HG03520 (cell line): ENCODE measurements at regions not wholly inside any gene's neighbourhood (a gene's known extent, or its start where the extent isn't known, plus 50 kb on each side); places are given as distances from the start of the nearest gene placed in this dataset.
"Not testable (repeated sequence)": the region's sequence is repeated elsewhere in the genome, so short reads cannot be mapped to it uniquely, and the experiment has no call there.

Source experiments
- ATAC-seq: cut with Tn5 transposase; IDR thresholded peaks from one replicate; pipeline ENCODE4 v1.9.1; 2021; ENCODE audit warnings: mild to moderate bottlenecking, moderate library complexity; ENCODE audit not compliant: unreplicated experiment

DNA sequence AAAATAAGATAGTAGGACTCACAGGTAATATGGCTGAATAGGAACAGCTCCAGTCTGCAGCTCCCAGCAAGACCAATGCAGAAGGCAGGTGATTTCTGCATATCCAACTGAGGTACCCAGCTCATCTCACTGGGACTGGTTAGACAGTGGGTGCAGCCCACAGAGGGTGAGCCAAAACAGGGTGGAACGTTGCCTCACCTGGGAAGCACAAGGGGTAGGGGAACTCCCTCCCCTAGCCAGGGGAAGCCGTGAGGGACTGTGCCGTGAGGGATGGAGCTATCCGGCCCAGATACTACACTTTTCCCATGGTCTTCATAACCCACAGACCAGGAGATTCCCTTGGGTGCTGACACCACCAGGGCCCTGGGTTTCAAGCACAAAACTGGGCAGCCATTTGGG is 114.8 kb upstream of the GNAI1 start:
- not testable (repeated sequence) for ATAC-seq

- ATAC-seq: peak; percentile 85
These were observed 115.5 kb upstream of the GNAI1 start for GRCh38 chr7:80018941-80019808.

DNA sequence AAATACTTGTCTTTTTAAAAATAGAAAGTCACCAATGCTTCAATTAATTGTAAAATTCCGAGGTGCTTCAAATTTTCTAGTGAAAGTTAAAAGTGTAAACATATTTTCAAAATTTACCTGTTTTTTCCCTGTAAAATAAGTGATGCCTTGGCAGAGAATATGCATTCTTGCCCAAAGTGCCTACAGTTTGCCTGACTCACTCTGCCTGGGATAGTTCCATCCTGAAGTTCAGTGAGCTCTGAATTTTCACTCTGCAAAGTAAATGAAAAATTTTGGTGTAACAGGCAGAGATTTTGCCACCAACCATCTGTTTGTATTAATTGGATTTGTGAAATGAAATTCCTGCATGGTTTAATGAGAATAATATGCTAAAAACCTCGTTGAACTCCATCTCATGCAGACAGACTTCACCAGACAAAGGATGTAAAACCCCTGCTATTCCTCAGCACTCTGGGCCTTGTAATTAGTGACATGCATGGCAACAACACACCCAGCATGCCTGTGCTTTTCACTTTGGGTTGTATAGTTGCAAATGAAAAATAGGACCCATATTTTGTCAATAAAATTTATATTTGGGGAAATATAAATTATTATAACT is 117.4 kb upstream of the GNAI1 start:
- ATAC-seq: no peak

GRCh38 chr7:80014511-80014910 is 120.1 kb upstream of the GNAI1 start:
- no peak for ATAC-seq

DNA sequence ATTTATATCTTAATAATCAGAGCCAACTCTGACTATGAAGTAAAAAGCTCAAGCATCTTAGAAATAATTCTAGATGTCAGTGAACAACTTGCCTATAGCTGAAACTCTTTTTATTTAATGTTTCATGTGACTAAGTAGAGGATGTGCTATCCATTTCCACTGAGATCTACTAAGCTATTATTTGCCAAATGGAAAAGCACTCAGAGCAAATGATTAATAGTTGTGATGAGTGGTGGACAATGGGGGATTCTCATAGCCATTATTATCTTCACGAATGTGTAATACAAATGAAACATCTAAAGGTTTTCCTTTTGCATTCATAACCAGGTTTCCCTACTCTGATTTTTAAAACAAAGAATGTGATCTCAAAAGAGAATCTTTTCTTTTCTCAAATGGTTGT is 126.6 kb upstream of the GNAI1 start:
- ATAC-seq: no peak

DNA sequence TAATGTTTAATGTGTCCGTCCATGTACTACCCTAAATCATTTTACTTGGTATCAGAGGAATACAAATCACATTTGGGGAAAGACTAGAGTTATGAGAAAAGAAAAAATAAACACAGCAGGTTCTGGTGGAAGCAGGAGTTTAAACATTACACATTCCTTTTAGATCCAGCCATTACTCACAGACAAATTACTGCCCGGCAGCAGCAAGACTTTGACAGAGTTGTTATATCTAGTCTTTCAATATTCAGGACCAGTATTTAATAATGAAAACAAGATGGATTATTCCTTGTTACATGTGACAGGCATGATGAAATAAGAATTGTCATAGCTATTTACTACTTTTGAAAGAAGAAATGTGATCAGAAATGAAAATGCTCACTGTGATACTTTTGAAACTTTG is 131.8 kb upstream of the GNAI1 start:
- ATAC-seq: no peak

GRCh38 chr7:79998363-79998762 is 136.3 kb upstream of the GNAI1 start:
- no peak for ATAC-seq

DNA sequence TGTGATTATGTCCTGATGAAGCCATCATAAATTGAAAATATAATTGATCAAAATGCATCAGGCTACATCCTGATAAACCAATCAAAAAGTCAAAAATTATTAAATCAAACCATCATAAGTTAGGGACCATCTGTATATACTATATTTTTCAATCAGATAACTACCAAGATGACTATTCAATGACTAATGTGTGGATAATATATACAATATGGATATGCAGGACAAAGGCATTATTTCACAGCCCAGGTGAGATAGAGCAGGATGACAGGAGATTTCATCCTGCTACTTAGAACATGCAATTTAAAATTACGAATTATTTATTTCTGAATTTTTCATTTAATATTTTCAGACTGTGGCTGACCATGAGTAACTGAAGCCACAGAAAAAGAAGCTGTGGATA is 137.3 kb upstream of the GNAI1 start:
- no peak for ATAC-seq

- ATAC-seq: not testable (repeated sequence)
These were observed 138.9 kb upstream of the GNAI1 start for GRCh38 chr7:79995741-79996140.

DNA sequence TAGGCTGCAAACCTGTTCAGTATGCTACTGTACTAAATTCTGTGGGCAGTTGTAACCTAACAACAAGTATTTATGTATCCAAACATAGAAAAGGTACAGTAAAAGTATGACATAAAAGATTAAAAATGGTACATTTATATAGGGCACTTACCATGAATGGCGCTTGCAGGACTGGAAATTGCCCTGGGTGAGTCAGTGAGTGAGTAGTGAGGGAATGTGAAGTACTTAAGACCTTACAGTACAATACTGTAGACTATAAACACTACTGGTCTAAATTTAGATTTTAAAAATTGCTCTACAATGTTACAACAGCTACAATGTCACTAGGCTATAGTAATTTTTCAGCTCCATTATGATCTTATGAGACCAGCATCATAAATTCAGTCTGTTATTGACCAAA is 146.0 kb upstream of the GNAI1 start:
- no peak for ATAC-seq

DNA sequence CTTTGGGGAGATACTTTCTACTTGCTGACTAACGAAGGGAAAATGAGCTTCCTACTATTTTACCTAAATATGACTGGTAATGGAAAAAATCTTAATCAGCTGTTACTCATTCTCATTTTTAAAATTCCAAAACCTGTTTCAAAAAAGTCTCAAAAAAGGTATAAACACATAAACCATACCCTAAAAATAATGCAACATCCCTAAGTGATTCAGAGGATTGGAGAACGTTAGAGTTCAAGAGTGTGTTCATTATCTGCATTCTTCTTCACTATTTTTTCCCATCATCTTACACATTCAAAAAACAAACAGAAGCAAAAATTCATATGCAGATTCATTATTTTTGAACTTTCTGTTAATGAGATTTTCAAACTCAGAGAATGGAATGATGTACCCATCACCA is 150.4 kb upstream of the GNAI1 start:
- no peak for ATAC-seq

DNA sequence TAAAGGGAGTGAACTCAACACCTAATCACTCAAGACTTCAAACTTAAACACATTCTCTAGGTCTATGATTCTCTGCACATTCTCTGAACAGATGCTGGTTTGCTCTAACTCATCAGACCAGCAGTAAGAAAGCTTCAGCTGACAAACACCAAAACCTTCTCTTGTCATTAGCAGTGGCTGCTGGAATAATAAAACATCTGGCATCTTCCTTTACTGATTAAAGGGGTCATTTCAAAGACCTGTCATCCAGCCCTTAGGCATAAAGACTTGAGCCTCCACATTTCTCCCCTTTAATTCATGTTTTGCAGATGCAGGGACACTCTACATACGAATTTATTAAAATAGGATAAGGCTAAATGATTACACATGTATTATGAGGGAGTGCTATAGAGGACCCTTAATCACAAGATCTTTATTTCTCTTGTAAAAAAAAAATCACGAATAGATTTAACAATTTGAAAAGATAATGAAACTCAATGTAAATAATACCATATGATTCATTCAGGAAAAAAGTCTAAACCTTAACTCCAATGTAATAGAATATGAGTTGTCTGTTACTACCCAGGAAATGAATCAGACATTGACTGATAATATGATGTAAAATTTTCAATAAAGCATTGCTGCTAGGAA is 152.4 kb upstream of the GNAI1 start:
- no peak for ATAC-seq

DNA sequence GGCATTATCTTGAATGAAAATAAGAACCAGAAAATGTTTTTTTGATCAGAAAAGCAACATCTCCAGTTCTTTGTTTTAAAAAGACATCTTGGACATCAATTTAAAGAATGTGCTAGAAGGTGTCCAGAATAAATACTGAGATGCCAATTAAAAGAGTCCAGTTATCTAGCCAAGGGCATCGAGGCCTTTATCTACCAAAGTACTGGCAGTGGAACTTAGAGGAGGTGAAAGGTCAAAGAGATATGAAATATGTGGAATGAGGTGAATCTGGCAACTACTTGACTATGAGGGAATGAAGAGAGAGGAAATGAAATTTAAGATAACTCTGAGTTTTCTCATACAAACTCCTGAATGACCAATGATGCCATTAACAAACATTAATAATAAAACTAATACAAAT is 154.3 kb upstream of the GNAI1 start:
- ATAC-seq: no peak

DNA sequence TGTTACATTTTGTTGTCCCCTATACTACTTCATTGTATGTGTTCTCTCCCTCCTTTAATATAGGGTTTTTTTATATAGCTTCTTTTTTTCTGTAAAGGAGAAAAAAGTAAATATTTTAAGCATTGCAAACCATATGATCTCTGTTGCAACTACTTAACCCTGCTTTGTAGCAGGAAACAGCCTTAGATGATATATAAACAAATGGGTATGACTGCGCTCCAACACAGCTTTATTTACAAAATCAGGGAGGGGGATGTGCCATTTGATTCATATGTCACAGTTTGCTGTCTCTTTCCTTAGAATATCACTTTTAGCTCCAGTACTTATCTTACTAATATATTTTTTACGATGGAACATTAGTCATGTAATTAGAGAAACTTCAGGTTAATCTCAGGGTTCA is 155.2 kb upstream of the GNAI1 start:
- no peak for ATAC-seq

GRCh38 chr7:79977481-79977880 is 157.2 kb upstream of the GNAI1 start:
- no peak for ATAC-seq

DNA sequence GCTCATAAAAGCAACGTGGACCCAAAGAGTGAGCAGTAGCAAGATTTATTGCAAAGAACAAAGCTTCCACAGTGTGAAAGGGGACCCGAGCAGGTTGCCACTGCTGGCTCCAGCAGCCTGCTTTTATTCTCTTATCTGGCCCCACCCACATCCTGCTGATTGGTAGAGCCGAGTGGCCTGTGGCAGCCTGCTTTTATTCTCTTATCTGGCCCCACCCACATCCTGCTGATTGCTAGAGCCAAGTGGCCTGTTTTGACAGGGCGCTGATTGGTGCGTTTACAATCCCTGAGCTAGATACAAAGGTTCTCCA is 158.0 kb upstream of the GNAI1 start:
- not testable (repeated sequence) for ATAC-seq

DNA sequence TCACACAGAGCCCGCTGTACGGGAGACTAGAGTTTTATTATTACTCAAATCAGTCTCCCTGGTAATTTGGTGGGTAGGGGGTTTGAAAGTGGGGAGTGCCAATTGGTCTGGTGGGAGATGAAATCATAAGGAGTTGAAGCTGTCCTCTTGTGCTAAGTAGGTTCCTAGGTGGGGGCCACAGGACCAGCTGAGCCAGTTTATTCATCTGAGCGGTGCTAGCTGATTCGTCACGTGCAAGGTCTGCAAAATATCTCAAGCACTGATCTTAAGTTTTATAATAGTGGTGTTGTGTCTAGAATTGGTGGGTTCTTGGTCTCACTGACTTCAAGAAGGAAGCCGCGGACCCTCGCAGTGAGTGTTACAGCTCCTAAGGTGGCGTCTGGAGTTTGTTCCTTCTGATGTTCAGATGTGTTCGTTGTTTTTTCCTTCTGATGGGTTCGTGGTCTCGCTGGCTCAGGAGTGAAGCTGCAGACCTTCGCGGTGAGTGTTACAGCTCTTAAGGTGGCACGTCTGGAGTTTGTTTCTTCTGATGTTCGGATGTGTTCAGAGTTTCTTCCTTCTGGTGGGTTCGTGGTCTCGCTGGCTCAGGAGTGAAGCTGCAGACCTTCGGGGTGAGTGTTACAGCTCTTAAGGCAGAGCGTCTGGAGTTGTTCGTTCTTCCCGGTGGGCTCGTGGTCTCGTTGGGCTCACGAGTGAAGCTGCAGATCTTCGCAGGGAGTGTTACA is 158.5 kb upstream of the GNAI1 start:
- ATAC-seq: not testable (repeated sequence)

- no peak for ATAC-seq
These were observed 161.2 kb upstream of the GNAI1 start for GRCh38 chr7:79973455-79973854.

DNA sequence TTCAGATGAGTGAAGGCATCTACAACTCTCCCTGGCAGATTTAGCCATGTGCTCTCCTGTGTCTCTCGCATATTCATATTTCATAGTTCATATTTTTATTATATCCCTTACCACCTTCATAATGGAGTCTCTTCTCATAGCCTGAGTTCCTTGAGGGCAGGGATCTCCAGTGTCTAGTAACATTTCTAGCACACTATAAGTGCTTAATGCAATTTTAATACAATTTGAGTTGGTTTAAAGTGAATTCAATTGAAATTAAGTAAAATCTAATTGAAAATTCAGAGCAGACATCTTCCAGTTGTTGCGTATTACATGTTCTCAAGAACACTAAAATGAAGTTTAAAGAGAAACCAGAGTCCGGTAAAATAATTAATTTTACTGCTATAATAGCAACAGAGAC is 163.6 kb upstream of the GNAI1 start:
- no peak for ATAC-seq

GRCh38 chr7:79968894-79969293 is 165.7 kb upstream of the GNAI1 start:
- ATAC-seq: no peak

DNA sequence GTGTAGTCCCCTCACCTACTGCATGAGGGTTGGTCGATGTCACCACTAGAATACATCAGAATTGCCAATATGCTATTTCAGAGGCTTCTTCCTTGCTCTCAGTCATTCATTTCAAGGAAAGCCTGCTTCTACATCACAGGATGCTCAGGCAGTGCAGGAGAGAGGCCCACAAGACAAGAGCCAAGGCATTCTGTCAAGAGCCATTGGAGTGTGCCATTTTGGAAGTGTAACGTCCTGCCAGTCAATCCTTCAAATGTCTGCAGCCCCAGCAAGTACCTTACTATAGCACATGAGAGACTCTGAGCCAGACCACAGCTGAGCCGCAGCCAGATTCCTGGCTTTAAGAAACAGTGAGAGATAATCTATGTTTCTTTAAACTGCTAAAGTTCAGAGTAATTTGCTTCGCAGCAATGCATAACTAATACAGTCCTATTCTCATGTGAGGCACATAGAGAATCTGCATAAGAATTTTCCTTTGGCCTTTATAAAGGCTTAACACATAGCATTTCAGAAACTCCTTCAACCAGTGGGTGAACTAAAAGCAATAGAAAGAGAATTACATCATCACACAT is 166.5 kb upstream of the GNAI1 start:
- ATAC-seq: no peak
